Skin of body (tissue), 1 donor: ENCODE measurements at regions not wholly inside any gene's neighbourhood (a gene's known extent, or its start where the extent isn't known, plus 50 kb on each side); places are given as distances from the start of the nearest gene placed in this dataset.

Source experiments
- DNase-seq: peaks from one replicate; lab custom pipeline; 2025; lab: John Stamatoyannopoulos, UW

DNA sequence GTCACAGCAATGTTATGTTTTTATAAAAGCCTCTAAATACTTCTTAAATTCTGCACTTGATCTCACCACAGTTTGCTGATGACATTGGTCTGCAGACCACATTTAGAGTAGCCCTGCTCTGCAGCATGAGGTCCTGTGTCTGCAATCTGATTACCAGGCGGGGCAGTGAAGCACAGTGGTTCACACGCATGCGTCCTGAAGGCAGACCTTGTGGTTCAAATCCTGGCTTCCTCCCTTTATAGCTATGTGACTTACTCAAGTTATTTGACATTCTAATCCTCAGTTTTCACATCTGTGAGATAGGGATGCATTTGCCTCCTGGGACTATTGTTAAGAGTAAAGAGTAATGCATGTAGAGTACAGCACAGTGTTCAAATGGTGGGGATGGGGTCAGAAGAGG lies 50.3 kb downstream of the BMAL2 start:
- DNase-seq, result no peak

DNA sequence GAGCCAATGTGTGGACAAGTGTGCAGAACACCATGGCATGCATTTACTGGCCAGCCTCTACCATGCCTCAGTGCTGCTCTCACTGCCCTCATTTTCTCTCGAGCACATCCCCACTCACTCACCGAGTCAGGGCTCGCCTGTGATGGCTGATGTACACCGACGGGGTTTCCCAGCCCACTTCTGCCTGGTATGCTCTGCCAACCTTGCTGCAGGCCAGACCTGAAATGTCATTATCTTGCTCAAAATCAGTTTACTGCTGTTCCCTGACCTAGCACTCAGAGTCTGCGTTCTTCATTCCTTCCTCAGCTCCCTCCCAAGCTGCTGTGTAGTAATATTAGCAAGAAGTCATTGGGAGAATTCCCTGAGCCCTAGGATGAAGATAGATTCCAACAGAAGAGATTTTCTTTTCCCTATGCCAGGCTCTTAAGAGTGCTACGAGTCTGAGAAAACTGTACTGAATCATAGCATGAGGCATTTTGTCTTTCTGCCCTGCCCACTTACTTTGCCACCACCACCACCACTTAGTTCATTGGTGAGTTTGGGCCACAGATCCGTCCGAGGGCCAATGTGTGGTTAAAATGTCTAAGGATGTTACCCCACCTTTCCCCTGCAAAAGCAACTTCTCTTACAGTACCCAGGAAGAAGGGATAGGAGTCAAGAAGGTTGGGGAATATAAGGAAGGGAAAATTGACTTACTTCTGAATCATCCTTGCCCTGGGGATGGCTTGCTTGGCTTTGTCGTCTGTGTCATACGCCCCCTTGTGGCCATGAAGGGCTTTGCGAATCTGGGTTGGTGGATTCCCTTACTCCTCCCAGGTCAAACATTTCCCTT lies 51.0 kb downstream of the BMAL2 start:
- DNase-seq, result peak; percentile 2

DNA sequence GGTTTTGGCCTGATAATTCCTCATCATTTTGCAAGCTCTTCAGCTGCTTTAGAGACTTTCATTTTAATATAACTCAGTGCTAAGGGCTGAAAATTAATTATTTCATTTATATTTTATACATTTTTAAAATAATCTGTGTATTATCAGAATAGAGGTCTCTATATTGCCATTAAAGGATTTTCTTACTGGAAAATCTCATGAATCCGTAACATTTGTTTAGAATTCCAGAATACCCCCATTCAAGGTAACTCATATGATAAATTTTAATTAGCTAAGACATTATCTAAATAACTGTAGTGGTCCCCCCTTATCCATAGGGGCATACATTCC lies 51.6 kb downstream of the BMAL2 start:
- DNase-seq, result no peak

DNA sequence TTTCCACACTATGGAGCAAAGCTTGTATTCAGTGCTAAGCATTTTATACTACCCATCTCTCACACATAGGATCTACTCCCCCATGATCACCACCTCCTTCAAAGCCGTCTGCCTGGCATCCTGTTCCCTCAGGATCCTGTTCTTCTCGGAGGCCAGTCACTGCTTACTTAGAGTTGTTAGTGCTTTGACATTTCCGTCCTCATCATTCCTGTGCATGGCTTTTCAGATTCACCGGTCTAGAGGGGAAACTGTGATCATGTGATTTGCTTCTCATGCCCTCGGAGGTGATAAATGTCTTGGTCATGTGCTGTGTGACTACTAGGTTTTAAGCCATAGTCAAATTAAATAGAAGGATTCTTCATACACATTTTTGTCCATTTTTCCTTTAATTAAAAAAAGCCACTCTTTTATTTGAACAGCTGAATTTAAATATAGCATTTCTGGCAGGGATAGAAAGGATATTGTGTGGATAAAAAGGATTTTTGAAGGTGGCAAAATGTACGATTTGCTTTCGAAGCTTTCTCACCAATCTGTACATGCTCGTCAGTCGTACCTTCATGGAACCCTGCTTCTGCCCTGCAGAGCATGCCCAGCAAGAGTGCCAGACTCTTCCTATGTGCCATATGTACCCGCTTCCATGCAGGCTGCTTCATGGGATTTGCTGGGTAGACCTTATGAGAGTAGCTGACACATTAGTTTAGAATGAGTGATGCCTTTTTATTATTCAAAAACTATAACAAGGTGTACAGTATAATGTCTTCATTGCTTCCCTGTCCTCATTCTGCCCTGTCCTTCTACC lies 53.3 kb downstream of the BMAL2 start:
- DNase-seq, result no peak

DNA sequence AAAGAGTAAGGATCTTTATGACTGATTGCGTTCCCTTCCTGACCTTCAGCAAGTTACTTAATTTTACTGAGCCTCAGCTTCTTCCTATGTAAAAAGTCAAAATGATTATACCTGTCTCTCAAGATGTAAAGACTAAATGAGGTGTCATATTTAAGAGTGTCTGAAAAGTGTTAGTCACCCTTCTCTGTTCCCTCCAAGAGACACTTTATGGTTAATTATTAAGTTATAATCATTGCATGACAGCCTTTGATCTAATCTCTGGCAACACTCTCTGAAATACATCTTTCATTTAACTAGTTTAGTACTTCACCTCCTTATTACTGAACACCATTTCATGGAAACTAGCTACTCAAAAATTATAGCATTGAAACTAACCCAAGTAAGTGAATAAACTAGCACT lies 54.8 kb downstream of the BMAL2 start:
- no peak for DNase-seq

DNA sequence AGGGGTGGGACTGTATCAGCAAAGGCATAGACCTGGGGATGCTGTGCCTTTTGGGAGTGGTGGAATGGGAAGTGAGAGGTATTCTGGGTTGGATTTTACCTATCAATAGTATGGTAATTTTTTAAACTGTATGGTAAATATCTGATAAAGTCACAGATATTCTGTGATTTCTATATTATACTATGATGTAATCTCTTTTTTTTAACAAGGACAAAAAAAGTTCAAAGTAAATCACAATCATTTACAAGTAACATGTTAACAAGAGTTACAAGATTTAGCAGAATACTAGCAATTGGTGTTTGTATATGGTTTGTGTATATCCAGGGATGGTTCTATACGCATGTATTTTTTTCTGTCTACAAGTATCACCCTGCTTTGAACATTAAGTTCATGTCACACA lies 56.0 kb downstream of the BMAL2 start:
- no peak for DNase-seq

DNA sequence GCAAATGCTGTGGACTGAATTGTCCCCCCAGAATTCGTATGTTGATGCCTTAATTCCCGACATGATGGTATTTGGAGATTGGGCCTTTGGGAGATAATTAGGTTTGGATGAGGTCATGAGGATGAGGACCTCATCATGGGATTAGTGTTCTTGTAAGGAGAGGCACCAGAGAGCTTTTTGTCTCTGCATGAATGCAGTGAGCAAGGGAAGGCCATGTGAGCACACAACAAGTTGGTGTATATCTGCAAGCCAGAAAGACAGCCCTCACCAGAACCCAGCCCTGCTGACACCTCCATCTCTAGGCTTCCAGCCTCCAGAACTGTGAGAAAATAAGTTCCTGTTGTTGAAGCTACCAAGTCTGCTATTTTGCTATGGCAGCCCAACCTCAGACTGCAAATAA lies 51.9 kb upstream of the SMCO2 start:
- DNase-seq, result no peak

DNA sequence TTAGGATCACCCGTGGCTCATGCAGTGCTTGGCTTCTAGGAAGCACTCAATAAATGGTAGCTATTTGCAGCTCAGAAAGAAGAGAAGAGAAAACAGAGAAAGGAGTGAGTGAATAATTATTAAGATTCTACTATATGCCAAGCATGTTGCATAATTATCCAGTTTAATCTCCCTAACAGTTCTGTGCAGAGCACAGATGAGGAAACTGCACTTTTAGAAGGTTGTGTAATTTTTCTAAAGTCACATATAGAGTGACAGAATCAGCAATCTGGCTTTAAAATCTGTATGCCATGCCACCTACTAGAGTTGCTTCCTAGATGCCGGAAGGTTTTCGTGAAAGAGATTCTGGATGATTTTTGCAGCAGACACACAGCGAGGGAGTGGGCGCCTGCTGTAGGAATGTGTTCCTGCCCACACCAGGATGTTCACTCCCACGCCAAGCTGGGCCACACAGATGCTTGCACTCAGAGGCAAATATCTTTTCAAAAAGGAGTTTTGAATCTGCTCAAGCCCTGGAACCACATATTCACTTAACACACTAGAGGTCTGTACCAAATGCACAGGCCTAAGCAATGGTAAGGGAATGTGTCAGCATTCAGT lies 50.2 kb upstream of the SMCO2 start:
- DNase-seq, result no peak
